ENCODE measurements at regions not wholly inside any gene's neighbourhood (a gene's known extent, or its start where the extent isn't known, plus 50 kb on each side); places are given as distances from the start of the nearest gene placed in this dataset.

DNA sequence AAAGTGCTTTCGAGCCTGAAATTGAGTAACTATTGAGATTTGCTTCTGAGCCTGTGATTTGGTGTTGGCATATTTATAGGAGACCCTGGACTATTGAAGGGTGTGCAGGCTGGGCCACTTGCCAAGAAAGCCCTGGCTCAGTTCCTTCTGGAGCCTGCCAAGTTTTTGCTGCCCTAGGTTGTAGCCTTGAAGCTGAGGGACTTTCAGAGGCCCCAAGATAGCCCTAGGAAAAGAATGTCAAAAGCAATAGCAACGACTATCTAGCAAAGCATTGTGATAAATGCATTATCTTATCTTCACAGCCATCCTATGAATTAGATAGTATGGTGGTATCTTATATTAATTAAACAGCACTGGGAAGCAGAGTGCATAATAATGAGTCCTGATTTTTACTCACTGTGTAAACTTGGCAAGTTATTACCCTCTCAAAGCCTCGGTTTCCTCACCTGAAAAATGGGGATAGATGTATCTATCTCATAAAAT lies 473.7 kb upstream of the PODXL start:
- TF ChIP-seq EZH2phosphoT487 (IDR thresholded peaks at IDR 0.05; ENCODE audit: low read depth) (no peak), CTCF (IDR thresholded peaks at IDR 0.05; ENCODE audit: low read depth, low read length) (no peak)

All from OCI-LY3 (cell line).